Inflammatory macrophage (primary cell): ENCODE measurements at regions not wholly inside any gene's neighbourhood (a gene's known extent, or its start where the extent isn't known, plus 50 kb on each side); places are given as distances from the start of the nearest gene placed in this dataset.

ENCODE experiments used
- DNase-seq, 2 donors: peaks; one replicate each; pipeline ENCODE4 v3.0.0-alpha.2; 2020 to 2022

DNA sequence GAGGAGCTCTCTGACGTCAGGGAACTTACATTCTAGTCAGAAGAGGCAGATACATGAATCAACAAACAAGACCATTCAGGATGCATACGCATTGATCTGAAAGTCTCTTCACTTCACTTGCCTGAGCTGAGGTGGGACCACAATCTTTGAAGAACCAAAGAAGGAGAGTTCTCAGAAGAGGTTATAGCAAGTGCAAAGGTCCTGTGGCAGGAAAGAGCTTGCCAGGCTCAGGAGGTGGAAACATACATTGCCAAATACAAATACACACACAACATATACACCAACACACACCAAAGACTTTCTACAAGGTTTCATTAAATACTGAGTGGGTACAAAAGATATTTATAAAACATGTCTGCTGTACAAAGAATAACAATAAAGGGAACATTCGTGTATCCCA is 86.8 kb upstream of the GJB5 start:
- DNase-seq = no peak

DNA sequence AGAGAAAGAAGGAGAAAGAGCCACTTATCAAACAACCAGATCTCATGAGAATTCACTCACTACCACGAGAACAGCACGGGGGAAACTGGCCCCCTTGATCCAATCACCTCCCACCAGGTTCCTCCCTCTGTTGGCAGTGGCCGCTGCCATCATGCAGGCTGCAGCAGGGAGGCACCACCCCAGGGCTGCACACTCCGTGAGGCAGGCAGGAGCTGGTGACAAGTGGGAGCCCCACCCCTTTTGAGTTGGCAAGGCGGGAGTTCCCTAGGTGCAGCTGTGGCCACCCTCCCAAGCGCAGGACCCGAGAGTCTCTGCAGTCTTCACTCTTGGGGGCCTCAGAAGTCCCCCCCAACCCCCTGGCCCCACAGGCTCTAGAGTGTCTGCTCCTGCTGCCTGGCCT is 83.9 kb upstream of the GJB5 start:
- no peak for DNase-seq

DNA sequence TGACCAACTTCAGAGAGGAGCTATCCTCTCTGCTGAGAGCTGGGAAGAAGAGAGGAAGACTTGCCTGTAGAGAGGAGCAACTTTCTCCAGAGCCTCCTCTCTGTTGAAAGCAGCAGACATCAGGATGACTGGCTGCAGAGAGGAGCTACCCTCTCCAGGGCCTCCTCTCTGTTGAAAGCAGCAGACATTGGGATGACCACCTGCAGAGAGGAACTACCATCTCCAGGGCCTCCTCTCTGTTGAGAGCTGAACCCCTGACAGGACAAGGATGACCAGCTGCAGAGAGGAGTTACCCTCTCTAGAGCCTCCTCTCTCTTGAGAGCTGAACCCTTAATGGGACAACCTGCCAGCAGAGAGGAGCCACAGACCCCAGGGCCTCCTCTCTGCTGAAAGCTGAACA is 83.0 kb upstream of the GJB5 start:
- no peak for DNase-seq

DNA sequence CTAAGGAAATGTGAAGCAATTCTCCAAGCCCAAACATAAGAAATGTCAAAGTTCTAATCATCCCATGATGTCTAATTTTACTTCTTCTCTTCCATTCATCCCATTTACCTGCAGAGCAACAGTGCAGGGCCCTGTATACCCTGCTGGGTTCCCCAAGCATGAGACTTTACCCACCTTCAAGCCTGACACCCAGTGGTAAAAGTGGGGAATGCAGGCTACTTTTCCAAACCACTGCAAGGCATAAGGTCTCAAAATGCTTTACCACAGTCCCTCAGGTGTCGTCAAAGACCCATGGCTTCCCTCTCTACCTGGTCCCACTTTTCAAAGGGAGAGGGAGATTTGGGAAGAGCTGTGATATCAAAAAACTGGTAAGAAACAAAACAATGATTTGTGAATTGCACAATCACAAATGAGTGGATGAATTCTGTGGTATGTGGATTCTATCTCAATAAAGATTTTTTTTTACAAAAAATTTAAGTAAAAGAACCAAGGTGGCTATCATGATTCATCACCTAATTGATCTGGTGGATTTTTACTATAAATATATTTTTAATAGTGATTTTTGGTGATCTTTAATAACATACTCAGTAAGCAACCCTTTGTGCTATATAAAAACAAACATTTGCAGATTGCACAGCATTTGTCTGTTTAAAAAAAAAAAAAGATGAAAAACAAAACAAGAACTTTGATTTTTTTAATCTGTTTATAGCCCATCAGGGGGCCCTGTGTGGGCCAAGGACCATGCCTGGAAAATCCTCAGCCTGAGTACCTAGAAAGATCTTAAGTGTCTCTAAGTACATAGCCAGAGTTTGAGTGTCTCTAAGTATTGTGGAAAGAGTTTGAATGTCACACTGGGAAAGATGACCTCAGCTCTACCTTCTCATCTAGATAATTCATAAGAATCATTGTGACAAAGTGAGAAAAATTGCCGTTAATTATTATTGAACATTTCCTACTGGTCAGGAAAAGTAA is 73.1 kb upstream of the GJB5 start:
- peak; percentile 24 to 32 for DNase-seq

DNA sequence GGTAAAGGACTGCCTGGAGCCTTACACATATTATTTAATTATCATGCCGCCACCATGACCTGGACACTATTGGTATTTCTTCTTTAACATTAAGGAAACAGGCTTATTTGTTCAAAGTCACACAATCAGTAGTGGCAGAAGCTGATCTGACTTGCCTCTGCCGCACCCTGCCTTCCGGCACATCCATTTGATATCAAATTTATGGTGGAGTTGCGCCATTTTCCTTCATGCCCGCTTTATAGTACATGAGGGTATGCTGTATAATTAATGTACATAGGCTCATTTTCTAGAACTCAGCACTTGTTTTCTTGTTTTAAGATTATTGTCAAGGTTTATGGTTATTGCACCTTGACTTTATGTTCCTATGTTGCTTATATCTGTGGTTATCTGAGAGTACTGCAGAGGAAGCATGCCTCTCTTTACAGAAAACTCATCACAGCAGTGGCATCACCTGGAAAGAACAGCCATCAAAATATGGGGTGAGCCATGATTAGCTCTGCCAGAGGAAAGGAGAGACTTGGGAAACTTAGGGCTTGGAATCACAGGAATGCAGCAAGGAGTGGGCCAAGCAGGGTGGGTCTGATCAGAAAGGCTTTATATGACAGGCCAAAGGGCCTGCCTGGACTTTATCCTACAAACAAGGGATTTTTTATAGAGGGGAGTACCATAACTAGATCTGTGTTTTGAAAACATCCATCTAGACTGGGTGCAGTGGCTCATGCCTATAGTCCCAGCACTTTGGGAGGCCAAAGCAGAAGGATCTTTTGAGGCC is 72.2 kb upstream of the GJB5 start:
- no peak for DNase-seq

DNA sequence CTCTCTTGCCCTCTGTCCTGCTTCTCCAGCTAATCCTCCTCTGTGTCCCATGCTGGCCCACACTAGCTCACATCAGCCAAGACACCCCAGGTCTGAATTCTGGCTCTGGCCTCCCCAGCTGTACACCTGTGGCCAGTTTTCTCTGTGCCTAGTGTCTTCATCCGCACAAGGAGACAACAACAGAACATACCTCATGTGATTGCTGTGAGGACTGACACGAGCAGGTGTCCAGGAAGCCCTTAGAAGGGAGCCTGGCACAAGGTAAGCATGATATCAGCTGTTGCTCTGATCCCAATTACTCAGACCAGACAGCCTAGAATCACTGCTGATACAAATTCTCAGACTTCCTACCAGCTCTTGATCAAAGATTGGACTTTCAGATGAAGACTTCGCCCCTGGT is 71.2 kb upstream of the GJB5 start:
- DNase-seq = no peak

DNA sequence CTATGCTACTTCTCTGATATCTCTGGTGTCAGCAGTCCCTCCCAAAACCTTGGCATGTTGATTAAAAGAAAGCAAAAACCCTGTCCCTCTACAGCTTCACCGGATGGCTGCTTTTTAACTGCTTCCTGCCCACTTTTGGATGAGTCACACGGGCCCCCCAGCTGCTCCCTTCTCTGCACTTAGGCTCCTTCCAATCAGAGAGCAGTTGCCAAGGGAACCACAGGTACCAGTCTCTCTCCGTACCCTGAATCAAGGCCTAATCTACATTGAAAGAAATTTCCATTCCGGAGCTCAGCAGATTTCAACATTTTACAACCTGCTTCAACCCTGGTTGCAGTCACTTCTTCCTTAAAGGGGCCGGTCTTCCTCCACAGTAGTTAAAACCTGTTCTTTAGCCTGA is 70.6 kb upstream of the GJB5 start:
- DNase-seq = no peak

DNA sequence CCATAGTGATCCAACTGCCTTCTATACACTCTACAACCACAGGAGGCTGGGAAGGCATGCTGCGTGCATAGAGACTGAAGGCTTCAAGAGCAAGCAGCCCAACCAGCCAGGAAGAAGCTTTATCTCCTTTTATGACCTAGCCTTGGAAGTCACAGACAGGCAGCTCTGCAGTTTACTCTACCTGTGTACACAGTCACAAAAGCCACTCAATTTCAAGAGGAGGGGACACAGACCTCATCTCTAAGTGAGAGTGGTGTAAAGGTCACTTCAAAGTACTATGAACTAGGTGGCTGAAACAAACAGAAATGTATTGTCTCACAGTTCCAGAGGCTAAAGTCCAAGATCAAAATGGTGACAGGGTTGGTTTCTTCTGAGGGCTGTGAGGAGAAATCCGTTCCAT is 69.6 kb upstream of the GJB5 start:
- no peak for DNase-seq

DNA sequence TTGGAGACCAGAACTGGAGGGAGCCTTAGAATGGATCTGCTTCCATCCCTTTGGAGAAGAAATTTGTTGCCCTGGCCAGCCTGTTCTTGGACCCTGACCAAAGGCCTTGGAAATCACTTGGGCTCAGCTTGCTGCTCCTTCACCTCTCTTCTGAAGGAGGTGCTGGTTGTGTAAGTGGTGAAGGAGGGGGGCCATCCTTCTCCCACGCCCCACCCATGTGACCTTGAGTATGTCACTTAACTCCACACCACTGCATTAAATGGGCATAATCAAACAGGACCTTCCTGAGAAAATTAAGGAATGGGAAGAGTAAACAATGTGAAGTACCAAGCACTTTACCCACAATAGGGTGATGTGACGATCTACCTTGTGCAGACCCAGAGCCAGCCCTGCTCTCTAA is 68.3 kb upstream of the GJB5 start:
- DNase-seq = no peak

DNA sequence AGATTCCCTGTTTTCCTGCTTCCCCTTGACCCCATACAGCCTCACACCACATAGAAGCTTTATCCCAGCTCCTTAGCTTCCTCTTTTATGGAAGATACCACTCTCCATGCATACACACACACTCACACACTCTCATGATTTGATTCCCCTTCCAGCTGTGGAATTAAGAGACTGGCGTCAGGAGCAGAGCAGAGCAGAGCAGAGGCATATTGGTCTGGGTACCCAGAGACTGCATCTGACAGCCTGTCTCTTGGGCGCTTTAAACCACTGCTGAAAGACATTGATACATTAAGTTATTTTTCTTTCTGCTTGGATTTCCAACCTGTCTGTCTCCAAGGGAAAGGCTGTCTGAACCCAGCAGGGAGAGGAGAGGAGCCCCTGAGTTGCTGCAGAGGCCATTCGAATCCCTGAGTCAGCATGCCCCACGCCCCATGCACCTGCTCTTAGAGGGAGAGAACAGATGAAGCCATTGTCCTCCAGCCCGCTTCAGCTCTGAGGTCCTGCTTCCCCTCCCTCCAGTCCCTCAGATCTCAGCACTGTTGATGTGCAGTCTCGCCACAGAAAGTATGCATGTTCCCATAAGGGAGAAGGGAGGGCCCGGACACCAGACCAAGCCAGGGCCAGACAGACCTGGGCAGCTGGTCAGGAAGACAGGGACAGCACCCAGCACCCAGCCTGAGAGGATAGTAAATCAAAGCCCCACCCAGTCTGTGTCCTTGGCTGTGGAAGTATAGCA is 66.7 kb upstream of the GJB5 start:
- DNase-seq = no peak

DNA sequence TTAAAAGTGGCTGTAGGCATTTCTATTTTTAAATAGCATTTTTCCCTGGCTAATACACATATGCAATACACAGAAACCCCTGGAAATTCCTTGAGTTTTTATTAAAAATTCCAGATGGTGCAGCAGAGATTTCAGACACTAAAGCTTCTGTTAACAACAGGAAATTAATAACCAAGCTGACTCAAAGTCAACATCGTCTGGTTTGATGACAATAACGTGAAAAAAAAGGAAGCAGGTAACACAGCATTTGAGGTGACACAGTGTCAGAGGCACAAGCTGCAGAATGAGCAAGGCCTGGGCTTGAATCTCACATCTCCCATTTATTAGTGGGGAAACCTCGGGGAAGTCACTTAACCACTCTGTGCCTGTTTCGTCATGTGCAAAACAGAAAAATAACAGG is 64.6 kb upstream of the GJB5 start:
- DNase-seq = no peak

DNA sequence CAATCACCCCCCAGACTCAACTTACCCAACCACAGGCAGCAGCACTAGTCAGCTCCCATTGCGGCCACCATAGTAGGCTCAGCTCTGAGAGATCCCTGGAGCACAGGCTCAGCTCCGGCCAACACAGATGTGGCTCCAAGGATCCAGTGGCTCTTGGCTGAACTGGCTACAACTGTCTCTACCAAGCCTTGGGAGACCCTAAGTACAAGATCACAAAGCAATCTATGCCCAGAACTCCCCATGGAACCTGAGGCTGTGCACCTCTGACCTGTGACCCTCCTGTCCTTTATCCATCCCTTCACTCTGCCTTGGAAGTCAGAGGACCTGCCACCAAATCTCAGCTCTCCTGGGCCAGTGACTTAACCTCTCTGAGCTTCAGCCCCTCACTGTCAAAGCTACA is 61.8 kb upstream of the GJB5 start:
- no peak for DNase-seq

DNA sequence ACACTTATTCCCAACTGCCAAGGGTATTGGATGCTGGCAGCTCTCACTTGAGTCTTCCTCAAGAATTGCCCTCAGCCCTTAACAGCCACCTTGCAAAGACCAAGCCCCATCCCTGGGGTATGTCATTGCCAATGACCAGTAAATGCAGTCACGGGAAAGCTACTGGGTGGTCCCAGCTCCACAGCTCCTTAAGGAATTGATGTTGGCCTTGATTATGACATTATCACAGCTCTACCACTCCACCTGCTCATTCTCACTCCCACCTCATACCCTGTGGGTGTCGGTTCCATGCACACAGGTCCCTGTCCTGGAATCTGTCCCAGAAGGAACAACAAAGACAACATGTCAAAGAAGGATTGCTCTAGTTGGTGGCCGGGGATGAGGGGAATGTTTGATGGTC is 60.5 kb upstream of the GJB5 start:
- no peak for DNase-seq

DNA sequence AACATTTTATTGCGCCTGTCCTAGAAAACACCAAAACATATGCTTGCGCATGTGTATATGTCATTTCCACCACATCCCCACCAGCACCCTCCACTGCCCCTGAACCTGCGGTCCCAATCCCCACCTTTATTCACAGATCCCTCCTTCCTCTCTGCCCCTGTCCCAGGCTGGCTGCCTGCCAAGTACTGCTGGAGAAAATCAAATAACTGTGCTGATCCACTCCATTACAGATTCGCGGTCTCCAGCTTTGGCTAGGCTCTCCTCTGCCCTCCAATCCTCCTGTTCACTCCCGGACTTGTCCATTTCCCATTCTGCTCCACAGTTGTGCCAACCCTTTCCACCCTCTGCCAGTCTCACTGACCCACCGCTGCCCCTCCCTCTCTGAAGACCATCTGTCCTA is 59.3 kb upstream of the GJB5 start:
- no peak for DNase-seq

DNA sequence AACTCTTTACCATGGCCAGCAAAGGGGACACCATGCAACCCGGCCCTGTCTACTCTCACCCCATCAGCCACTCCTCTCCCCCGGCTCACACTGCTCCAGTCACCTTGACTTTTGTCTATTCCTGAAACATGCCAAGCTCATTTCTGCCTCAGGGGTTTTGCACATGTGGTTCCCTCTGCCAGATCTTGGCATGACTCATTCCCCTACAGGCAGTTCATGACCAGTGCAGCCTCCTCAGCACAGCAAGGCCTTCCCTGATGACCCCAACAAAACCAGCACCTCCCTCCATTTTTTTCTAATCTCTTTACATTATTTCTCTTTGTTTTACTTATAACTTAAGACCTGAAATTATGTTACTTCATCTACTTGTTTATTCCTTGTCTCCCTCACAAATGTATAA is 58.6 kb upstream of the GJB5 start:
- DNase-seq = no peak

DNA sequence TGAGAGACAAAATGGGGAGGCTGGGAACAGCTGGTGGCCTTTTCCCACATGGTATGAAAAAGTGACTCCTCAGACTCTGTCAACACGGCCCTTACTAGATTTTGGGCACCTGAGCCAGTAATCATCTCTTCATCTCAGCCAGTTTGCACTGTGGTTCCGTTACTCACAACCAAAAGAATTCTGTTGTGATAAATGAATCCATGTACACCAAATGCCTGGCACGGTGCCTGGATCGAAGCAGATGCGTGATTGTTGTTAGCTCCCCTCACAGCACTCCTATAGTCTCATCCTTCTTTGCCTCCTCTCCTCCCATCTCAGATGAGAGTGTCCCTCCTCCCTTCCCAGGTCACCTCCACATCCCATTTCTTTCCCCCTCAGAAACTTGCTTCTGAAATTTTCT is 57.9 kb upstream of the GJB5 start:
- DNase-seq = no peak

DNA sequence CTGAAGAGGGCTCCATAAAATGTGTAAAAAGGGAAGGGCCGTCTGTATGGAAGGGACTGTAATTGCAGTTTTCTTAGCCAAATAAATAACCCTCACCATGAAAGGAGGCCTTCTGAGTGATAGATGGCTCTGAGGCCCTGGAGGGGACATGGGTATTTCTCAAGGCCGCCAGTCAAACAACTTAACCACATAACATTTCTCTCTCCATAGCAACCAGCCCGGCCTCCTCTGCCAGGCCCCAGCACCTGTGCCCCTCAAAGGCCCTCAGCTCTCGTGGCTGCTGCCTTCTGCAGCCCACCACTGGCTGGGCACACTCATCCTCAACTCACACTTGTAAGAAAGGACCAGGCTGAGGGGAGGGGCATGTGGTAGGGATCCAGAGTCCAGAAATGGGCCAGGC is 57.0 kb upstream of the GJB5 start:
- DNase-seq = no peak

DNA sequence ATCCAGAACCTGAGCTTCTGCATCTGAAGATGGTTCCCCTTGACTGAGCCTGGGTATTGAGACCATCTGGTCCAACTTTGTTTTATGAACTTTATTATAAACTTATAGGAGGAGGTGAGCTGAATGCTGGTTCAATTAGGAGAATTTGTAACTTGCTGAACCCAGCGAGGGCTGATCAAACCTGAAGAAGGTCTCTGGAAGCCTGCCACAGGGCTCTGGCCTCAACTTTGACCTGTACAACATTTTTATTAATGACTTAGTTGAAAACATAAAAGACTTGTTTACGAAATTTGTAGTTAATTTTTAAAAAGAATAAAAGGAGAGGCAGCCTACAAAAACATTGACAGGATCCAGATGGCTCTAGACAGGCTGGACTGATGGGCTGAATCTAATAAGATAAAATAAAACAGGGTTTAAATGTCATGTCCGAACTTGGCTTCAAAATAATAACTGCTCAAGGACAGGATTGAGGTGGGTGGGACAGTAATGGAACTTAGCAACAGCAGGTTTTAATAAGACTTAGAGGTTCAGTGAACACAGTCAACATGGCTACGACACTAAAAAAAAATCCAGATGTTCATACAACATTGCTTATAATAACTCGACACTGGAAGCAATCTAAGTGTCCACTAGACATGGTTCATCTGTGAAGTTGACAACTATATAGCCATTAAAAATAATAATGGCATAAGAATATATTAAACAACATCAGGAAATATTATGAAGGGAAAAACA is 53.4 kb upstream of the GJB5 start:
- no peak for DNase-seq
